ENCODE measurements at regions not wholly inside any gene's neighbourhood (a gene's known extent, or its start where the extent isn't known, plus 50 kb on each side); places are given as distances from the start of the nearest gene placed in this dataset.
"Not testable (repeated sequence)": the region's sequence is repeated elsewhere in the genome, so short reads cannot be mapped to it uniquely, and the experiment has no call there.

- in situ Hi-C loops (cut with MboI; ENCODE audit: low sequenced_read_pairs): no loop called here
Measured at GRCh38 chr6:155830531-155830930, 374.9 kb upstream of the NOX3 start.

- in situ Hi-C loops (cut with MboI; ENCODE audit: low sequenced_read_pairs): no loop called here
Measured at GRCh38 chr6:155829646-155830045, 374.0 kb upstream of the NOX3 start.

GRCh38 chr6:155828989-155829388 is 373.4 kb upstream of the NOX3 start:
- in situ Hi-C loops (cut with MboI; ENCODE audit: low sequenced_read_pairs): no loop called here

GRCh38 chr6:155818698-155819097 is 363.1 kb upstream of the NOX3 start:
- in situ Hi-C loops (cut with MboI; ENCODE audit: low sequenced_read_pairs): no loop called here

GRCh38 chr6:155813548-155813947 is 357.9 kb upstream of the NOX3 start:
- in situ Hi-C loops (cut with MboI; ENCODE audit: low sequenced_read_pairs): no loop called here

GRCh38 chr6:155807243-155807642 is 351.6 kb upstream of the NOX3 start:
- in situ Hi-C loops (cut with MboI; ENCODE audit: low sequenced_read_pairs): no loop called here

- in situ Hi-C loops (cut with MboI; ENCODE audit: low sequenced_read_pairs): no loop called here
Measured at GRCh38 chr6:155801046-155801445, 345.4 kb upstream of the NOX3 start.

- in situ Hi-C loops (cut with MboI; ENCODE audit: low sequenced_read_pairs): not testable (repeated sequence)
Measured at GRCh38 chr6:155798876-155799275, 343.2 kb upstream of the NOX3 start.

- in situ Hi-C loops (cut with MboI; ENCODE audit: low sequenced_read_pairs): no loop called here
Measured at GRCh38 chr6:155795173-155795796, 339.6 kb upstream of the NOX3 start.

- in situ Hi-C loops (cut with MboI; ENCODE audit: low sequenced_read_pairs): no loop called here
Measured at GRCh38 chr6:155791891-155792290, 336.3 kb upstream of the NOX3 start.

- in situ Hi-C loops (cut with MboI; ENCODE audit: low sequenced_read_pairs): no loop called here
Measured at GRCh38 chr6:155791186-155791585, 335.5 kb upstream of the NOX3 start.

GRCh38 chr6:155787168-155787567 is 331.5 kb upstream of the NOX3 start:
- in situ Hi-C loops (cut with MboI; ENCODE audit: low sequenced_read_pairs): no loop called here

GRCh38 chr6:155786528-155786927 is 330.9 kb upstream of the NOX3 start:
- in situ Hi-C loops (cut with MboI; ENCODE audit: low sequenced_read_pairs): no loop called here

- in situ Hi-C loops (cut with MboI; ENCODE audit: low sequenced_read_pairs): no loop called here
Measured at GRCh38 chr6:155782739-155783459, 327.3 kb upstream of the NOX3 start.

GRCh38 chr6:155782320-155782731 is 326.7 kb upstream of the NOX3 start:
- in situ Hi-C loops (cut with MboI; ENCODE audit: low sequenced_read_pairs): no loop called here

GRCh38 chr6:155779456-155779855 is 323.8 kb upstream of the NOX3 start:
- in situ Hi-C loops (cut with MboI; ENCODE audit: low sequenced_read_pairs): no loop called here

GRCh38 chr6:155778336-155778735 is 322.7 kb upstream of the NOX3 start:
- in situ Hi-C loops (cut with MboI; ENCODE audit: low sequenced_read_pairs): no loop called here

GRCh38 chr6:155771822-155772221 is 316.2 kb upstream of the NOX3 start:
- in situ Hi-C loops (cut with MboI; ENCODE audit: low sequenced_read_pairs): no loop called here

- in situ Hi-C loops (cut with MboI; ENCODE audit: low sequenced_read_pairs): no loop called here
Measured at GRCh38 chr6:155770856-155771255, 315.2 kb upstream of the NOX3 start.

- in situ Hi-C loops (cut with MboI; ENCODE audit: low sequenced_read_pairs): no loop called here
Measured at GRCh38 chr6:155770313-155770712, 314.7 kb upstream of the NOX3 start.

GRCh38 chr6:155765275-155766194 is 309.9 kb upstream of the NOX3 start:
- in situ Hi-C loops (cut with MboI; ENCODE audit: low sequenced_read_pairs): no loop called here

GRCh38 chr6:155762649-155763048 is 307.0 kb upstream of the NOX3 start:
- in situ Hi-C loops (cut with MboI; ENCODE audit: low sequenced_read_pairs): no loop called here
